HL-60 (cell line): ENCODE measurements at regions not wholly inside any gene's neighbourhood (a gene's known extent, or its start where the extent isn't known, plus 50 kb on each side); places are given as distances from the start of the nearest gene placed in this dataset.

ENCODE experiments used
- DNase-seq, 2 experiments: peaks; one replicate each; pipeline ENCODE4 v3.0.0-alpha.2; 2010 to 2020; ENCODE audit warnings: low read depth in 1 of 2, low spot score in 1 of 2
- H3K27ac ChIP-seq: fragments of 250-450 bp; sonication (Bioruptor Pico); replicated peaks from 2 replicates; pipeline ENCODE4 v1.5.1; 2020; ENCODE audit warnings: mild to moderate bottlenecking, moderate library complexity
- H3K27me3 ChIP-seq: fragments of 250-450 bp; sonication (Bioruptor Pico); 2 replicates; pipeline ENCODE4 v1.5.1; 2021; ENCODE audit warnings: mild to moderate bottlenecking, moderate library complexity; ENCODE audit not compliant: insufficient read depth, poor library complexity, severe bottlenecking
- H3K4me3 ChIP-seq: replicated peaks from 2 replicates; pipeline ENCODE4 v1.5.1; 2011; ENCODE audit warnings: mild to moderate bottlenecking, control low read depth, low read length; ENCODE audit not compliant: insufficient read depth
- CTCF ChIP-seq: IDR thresholded peaks from one replicate; pipeline ENCODE4 v1.5.1; 2011; ENCODE audit warnings: low read length, control low read depth, inconsistent platforms; ENCODE audit not compliant: insufficient read depth
- GABPA ChIP-seq: IDR thresholded peaks from 2 replicates; pipeline ENCODE4 v1.6.1; 2012; ENCODE audit warnings: low read depth
- POLR2AphosphoS5 ChIP-seq: IDR thresholded peaks from 2 replicates; pipeline ENCODE4 v1.6.1; 2012; ENCODE audit warnings: low read depth
- REST ChIP-seq: IDR thresholded peaks from 2 replicates; pipeline ENCODE4 v1.6.1; 2012; ENCODE audit warnings: low read depth; ENCODE audit not compliant: insufficient replicate concordance
- SPI1 ChIP-seq: IDR thresholded peaks from 2 replicates; pipeline ENCODE4 v1.6.1; 2012; ENCODE audit warnings: low read depth, mild to moderate bottlenecking, borderline replicate concordance

- no peak overlapping the region for H3K27ac ChIP-seq
- TF ChIP-seq GABPA (no peak), CTCF (no peak), POLR2AphosphoS5 (no peak), REST (no peak), SPI1 (no peak)
- DNase-seq = no peak
- H3K27me3 ChIP-seq = no peaks in the 10 kb centered on the region
- no peak overlapping the region for H3K4me3 ChIP-seq
These were observed 850.5 kb upstream of the POT1 start for GRCh38 chr7:125780153-125780552.

- H3K27me3 ChIP-seq = no peaks in the 10 kb centered on the region
- H3K27ac ChIP-seq = no peak overlapping the region
- H3K4me3 ChIP-seq = no peak overlapping the region
- DNase-seq = no peak
- no peak for TF ChIP-seq GABPA
- TF ChIP-seq REST = no peak
- no peak for TF ChIP-seq CTCF
- TF ChIP-seq SPI1 = no peak
- no peak for TF ChIP-seq POLR2AphosphoS5
These were observed 845.7 kb upstream of the POT1 start for GRCh38 chr7:125775317-125775716.

- no peak overlapping the region for H3K4me3 ChIP-seq
- H3K27me3 ChIP-seq = no peaks in the 10 kb centered on the region
- TF ChIP-seq GABPA (no peak), REST (no peak), POLR2AphosphoS5 (no peak), CTCF (no peak), SPI1 (no peak)
- H3K27ac ChIP-seq = no peak overlapping the region
- DNase-seq = no peak
These were observed 843.6 kb upstream of the POT1 start for GRCh38 chr7:125773113-125773785.
